CD4-positive, alpha-beta T cell treated with Interleukin-15 for 4 hours (primary cell): ENCODE measurements at regions not wholly inside any gene's neighbourhood (a gene's known extent, or its start where the extent isn't known, plus 50 kb on each side); places are given as distances from the start of the nearest gene placed in this dataset.

Experiments
- DNase-seq: peaks from one replicate; pipeline ENCODE4 v3.0.0-alpha.2; 2020; ENCODE audit warnings: low spot score

- DNase-seq: no peak
Measured at GRCh38 chr4:30939684-30940083, 219.5 kb downstream of the PCDH7 start.

- DNase-seq: no peak
Measured at GRCh38 chr4:30941641-30942040, 221.5 kb downstream of the PCDH7 start.

- no peak for DNase-seq
Measured at GRCh38 chr4:30943356-30943755, 223.2 kb downstream of the PCDH7 start.

GRCh38 chr4:30945586-30945985 is 225.4 kb downstream of the PCDH7 start:
- DNase-seq: no peak

GRCh38 chr4:30946288-30946687 is 226.1 kb downstream of the PCDH7 start:
- no peak for DNase-seq

GRCh38 chr4:30948653-30949052 is 228.5 kb downstream of the PCDH7 start:
- no peak for DNase-seq

GRCh38 chr4:30950737-30951136 is 230.6 kb downstream of the PCDH7 start:
- no peak for DNase-seq

- no peak for DNase-seq
Measured at GRCh38 chr4:30952526-30953219, 232.5 kb downstream of the PCDH7 start.

GRCh38 chr4:30953799-30954198 is 233.6 kb downstream of the PCDH7 start:
- DNase-seq: no peak

GRCh38 chr4:30956916-30957315 is 236.7 kb downstream of the PCDH7 start:
- DNase-seq: no peak

GRCh38 chr4:30957706-30958105 is 237.5 kb downstream of the PCDH7 start:
- no peak for DNase-seq

- no peak for DNase-seq
Measured at GRCh38 chr4:30959781-30960485, 239.8 kb downstream of the PCDH7 start.

- DNase-seq: no peak
Measured at GRCh38 chr4:30962939-30963338, 242.8 kb downstream of the PCDH7 start.

- no peak for DNase-seq
Measured at GRCh38 chr4:30968926-30969325, 248.8 kb downstream of the PCDH7 start.

GRCh38 chr4:30972542-30972941 is 252.4 kb downstream of the PCDH7 start:
- DNase-seq: no peak

GRCh38 chr4:30973993-30974392 is 253.8 kb downstream of the PCDH7 start:
- no peak for DNase-seq

- DNase-seq: no peak
Measured at GRCh38 chr4:30979402-30979801, 259.2 kb downstream of the PCDH7 start.

- no peak for DNase-seq
Measured at GRCh38 chr4:30989508-30989907, 269.3 kb downstream of the PCDH7 start.

GRCh38 chr4:30996841-30997240 is 276.7 kb downstream of the PCDH7 start:
- no peak for DNase-seq

- no peak for DNase-seq
Measured at GRCh38 chr4:31005037-31005436, 284.9 kb downstream of the PCDH7 start.

- no peak for DNase-seq
Measured at GRCh38 chr4:31007858-31008257, 287.7 kb downstream of the PCDH7 start.

GRCh38 chr4:31009926-31010325 is 289.8 kb downstream of the PCDH7 start:
- DNase-seq: no peak

GRCh38 chr4:31015123-31015522 is 295.0 kb downstream of the PCDH7 start:
- DNase-seq: no peak
